HG03139 (cell line): ENCODE measurements at regions not wholly inside any gene's neighbourhood (a gene's known extent, or its start where the extent isn't known, plus 50 kb on each side); places are given as distances from the start of the nearest gene placed in this dataset.

Source experiments
- ATAC-seq: cut with Tn5 transposase; IDR thresholded peaks from one replicate; pipeline ENCODE4 v1.9.1; 2021; ENCODE audit not compliant: unreplicated experiment

- ATAC-seq: no peak
Observed at GRCh38 chr4:161133586-161134276, 1030.1 kb downstream of the FSTL5 start.

GRCh38 chr4:161132715-161133425 is 1030.9 kb downstream of the FSTL5 start:
- ATAC-seq: peak; percentile 87

GRCh38 chr4:161121451-161121850 is 1042.3 kb downstream of the FSTL5 start:
- ATAC-seq: no peak

- no peak for ATAC-seq
Observed at GRCh38 chr4:161101881-161102280, 1061.9 kb downstream of the FSTL5 start.

GRCh38 chr4:161097821-161098220 is 1066.0 kb downstream of the FSTL5 start:
- no peak for ATAC-seq

GRCh38 chr4:161061046-161061445 is 1102.8 kb downstream of the FSTL5 start:
- ATAC-seq: no peak
